GM21576 (cell line): ENCODE measurements at regions not wholly inside any gene's neighbourhood (a gene's known extent, or its start where the extent isn't known, plus 50 kb on each side); places are given as distances from the start of the nearest gene placed in this dataset.

Experiments
- ATAC-seq: cut with Tn5 transposase; IDR thresholded peaks from one replicate; pipeline ENCODE4 v1.9.1; 2021; ENCODE audit warnings: mild to moderate bottlenecking, moderate library complexity; ENCODE audit not compliant: unreplicated experiment

GRCh38 chr18:22667156-22667555 is 249.4 kb upstream of the CTAGE1 start:
- ATAC-seq, result no peak

- ATAC-seq, result no peak
Observed at GRCh38 chr18:22667616-22668422, 250.1 kb upstream of the CTAGE1 start.

- no peak for ATAC-seq
Observed at GRCh38 chr18:22668496-22668895, 250.8 kb upstream of the CTAGE1 start.

GRCh38 chr18:22670914-22671313 is 253.2 kb upstream of the CTAGE1 start:
- ATAC-seq, result no peak

GRCh38 chr18:22673182-22673862 is 255.6 kb upstream of the CTAGE1 start:
- no peak for ATAC-seq

GRCh38 chr18:22674272-22674671 is 256.6 kb upstream of the CTAGE1 start:
- no peak for ATAC-seq

- ATAC-seq, result no peak
Observed at GRCh38 chr18:22675006-22675405, 257.3 kb upstream of the CTAGE1 start.

GRCh38 chr18:22676423-22676822 is 256.7 kb upstream of the RBBP8 start:
- ATAC-seq, result no peak

- no peak for ATAC-seq
Observed at GRCh38 chr18:22678486-22678885, 254.6 kb upstream of the RBBP8 start.

- ATAC-seq, result no peak
Observed at GRCh38 chr18:22680944-22681343, 252.2 kb upstream of the RBBP8 start.

GRCh38 chr18:22681908-22682307 is 251.2 kb upstream of the RBBP8 start:
- no peak for ATAC-seq

- no peak for ATAC-seq
Observed at GRCh38 chr18:22682720-22683119, 250.4 kb upstream of the RBBP8 start.

- no peak for ATAC-seq
Observed at GRCh38 chr18:22683196-22683676, 249.9 kb upstream of the RBBP8 start.

- no peak for ATAC-seq
Observed at GRCh38 chr18:22683786-22684185, 249.3 kb upstream of the RBBP8 start.

- ATAC-seq, result no peak
Observed at GRCh38 chr18:22684268-22684667, 248.9 kb upstream of the RBBP8 start.

GRCh38 chr18:22685788-22686187 is 247.3 kb upstream of the RBBP8 start:
- no peak for ATAC-seq

- no peak for ATAC-seq
Observed at GRCh38 chr18:22687892-22688680, 245.0 kb upstream of the RBBP8 start.

- no peak for ATAC-seq
Observed at GRCh38 chr18:22688877-22689496, 244.1 kb upstream of the RBBP8 start.

GRCh38 chr18:22689712-22690111 is 243.4 kb upstream of the RBBP8 start:
- no peak for ATAC-seq

GRCh38 chr18:22690556-22690955 is 242.6 kb upstream of the RBBP8 start:
- ATAC-seq, result no peak
